ENCODE measurements at regions not wholly inside any gene's neighbourhood (a gene's known extent, or its start where the extent isn't known, plus 50 kb on each side); places are given as distances from the start of the nearest gene placed in this dataset.

DNA sequence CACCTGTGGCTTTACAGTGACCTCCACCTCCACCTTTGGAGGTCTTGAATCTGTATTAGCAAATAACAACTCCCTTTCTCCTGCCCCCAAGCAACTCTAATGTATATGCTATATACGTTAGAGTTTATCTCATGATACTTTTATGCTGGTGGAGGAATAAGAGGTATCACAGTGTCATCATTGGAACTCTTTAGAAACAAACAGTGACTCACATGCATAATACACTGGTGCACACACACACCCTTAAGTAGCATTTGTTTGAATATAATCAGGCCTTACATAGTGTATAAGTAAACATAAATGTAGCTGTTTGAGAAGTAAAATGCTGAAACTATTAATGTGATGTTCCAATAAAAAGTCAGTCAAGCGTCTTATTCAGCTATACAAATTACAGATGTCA, 280.2 kb upstream of the C2CD4B start:
- no peak for DNase-seq

DNA sequence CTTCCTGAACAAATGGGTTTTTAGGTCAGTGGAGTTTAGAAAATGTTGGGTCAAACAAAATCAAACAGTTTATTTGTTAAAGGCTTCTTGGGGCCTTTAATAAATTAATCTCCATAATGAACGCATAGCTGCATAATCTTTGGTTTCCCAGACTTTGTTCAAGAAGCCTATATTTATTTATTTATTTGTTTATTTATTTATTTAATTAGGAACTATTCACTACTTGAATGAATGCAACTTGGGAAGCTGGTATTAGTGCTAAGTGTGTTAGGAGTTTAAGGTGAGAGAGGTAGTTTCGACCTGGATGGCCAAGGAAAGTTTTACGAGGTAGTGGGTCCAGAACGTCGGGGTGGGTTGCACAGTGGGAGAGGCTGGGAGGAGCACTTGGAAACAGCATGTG, 281.9 kb upstream of the C2CD4B start:
- no peak for DNase-seq

DNA sequence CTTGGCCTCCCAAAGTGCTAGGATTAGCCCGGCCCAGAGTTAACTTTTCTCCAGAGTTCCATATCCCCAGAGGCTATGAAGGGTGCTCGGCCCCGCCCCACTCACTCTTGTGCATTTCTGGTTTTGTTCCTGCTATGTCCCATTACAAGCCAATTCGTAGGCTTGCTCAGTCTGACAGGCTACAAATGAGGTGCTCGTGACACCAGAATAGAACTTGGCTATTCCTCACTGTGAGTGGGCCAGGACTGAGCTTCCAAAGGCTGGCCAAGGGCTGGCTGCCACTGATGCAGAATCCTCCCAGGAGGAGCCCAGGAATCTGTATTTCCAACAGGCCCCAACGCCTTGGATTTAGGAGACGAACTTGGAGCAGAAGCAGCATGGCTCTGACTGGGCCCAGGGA, 282.7 kb upstream of the C2CD4B start:
- no peak for DNase-seq

DNA sequence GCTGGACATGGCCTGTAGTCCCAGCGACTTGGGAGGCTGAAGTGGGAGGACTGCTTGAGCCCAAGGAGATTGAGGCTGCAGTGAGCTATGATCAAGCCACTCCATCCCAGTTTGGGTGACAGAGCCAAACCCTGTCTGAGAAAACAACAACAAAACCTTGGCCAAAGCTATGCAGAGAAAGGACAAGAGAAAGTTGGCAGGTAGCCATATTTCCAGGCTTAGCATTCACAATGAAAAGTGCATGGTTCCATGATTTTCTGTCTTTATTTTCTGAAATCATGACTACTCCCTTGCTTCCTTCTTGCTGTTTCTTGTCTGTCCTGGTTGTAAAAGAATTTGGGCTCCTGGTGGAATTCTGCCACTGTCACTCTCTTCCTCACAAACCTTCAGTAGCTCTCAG, 284.6 kb upstream of the C2CD4B start:
- DNase-seq, result no peak

DNA sequence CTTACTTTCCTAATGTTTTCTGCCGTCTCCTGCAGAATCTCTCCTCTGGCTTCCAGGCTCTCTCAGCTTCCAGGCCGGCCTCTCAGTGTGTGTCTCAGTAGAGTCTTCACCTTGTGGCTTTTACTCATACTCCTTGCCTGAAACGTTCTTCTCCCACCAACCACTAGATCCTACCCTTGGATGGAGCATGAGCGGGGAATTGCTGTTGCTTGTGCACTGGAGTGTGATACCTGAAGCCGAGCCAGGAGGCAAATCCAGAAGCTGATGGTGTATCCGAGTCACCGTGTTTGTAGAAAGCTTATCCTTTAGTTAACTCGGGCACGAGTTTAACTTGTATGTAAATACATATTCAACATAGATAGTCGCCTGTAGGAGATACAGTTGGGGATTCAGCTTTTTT, 285.0 kb upstream of the C2CD4B start:
- DNase-seq, result no peak

DNA sequence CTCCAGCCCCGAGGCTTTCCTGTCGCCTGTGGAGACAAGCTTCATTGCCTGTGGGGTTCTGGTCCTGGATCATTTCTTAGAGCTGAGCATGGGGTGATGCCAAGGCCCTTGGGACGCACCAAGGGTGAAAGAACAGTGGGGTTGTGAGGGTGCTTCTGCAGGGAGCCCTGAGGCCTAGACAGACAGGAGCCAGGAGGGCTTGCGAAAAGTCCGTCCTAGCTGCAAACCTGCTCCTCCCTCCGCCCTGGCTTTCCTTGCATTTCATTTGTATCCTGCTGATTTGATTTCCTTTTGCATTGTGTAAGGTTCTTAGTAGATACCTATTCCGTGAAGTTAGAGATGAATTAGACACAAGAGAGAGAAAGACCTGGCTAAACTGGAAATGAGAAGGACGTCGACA, 286.9 kb upstream of the C2CD4B start:
- DNase-seq, result no peak

DNA sequence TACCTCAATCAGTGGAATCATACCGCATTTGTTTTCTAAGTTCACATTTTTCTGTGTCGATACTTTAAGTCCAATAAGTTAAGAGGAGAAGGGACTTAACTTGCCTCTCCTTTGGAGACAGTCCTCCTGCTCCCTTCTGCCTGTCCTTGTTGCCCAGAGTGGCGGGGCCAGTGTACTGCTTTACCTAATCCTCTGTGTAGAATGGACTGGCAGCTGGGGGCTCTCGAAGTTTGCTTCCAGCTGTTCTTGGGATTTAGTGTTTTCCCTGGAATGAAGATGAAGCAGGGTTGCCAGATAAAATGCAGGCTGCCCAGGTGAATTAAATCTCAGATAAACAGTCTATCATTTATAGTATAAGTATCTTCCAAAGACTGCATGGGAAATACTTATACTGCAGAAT, 287.6 kb upstream of the C2CD4B start:
- no peak for DNase-seq

DNA sequence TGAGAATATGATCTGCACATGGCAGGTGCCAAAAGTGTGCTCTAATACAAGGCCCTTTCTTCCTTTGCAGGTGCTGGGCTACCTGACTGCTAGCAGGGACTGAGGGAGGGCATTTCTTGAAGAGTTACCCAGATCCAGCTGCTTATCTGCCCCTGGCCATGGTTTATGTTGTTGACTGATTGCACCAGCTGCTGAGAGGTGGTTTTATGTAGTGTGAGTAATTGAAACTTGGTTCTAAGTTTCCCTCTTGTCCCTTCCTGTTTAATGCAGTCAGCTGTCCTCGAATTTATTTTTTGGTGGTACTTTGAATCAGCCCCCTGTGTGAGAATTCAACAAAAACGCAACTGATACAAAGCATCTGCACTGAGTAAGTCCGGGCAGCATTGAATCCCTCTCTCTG, 288.3 kb upstream of the C2CD4B start:
- DNase-seq, result no peak

DNA sequence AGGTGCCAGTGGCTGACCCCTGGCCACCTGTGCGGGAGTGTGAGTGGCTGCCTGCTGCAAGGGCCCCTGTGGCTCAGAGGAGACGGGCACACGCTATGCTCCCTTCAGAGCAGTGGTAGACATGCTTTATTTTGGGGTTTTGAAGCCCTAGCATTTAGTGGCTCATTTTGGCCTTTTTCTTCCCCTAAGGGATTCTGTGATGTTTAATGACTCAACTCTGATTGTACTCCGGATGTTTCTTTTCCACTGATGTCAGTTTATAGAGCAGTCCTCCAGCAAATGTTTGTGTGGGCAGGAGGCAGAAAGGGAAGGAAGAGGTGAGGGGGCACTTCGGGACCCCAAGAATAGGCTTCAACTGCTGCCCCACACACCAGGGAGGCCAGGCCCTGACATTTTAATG, 288.9 kb upstream of the C2CD4B start:
- DNase-seq, result no peak

DNA sequence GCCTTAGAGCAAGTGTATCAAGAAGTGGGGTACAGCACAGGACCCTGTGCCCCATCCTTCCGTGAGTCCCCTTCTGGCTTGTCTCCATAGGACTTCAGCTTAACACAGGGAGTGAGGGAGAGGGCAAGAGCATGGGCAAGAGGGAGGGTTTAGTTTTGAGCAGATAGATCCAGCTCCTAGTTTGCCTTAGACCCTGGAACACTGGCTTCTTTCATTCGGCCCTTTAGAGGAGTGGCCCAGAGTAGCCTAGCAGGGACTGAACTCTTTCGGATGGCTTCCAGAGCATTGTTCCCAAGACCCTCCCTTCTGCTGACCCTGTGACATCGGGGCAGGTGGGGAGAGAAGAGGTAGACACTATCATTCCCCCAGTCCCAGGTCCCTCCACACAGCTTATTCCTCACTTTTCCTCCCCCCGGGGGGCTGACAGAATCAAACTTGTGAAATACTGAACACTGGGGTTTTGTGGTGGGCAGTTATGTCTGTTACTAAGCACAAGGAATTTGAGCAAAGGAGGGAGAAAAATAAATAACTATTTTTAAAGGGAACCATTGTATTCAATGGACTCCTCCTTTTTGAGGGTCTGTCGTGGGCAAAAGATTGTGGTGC, 289.6 kb upstream of the C2CD4B start:
- DNase-seq, result no peak

DNA sequence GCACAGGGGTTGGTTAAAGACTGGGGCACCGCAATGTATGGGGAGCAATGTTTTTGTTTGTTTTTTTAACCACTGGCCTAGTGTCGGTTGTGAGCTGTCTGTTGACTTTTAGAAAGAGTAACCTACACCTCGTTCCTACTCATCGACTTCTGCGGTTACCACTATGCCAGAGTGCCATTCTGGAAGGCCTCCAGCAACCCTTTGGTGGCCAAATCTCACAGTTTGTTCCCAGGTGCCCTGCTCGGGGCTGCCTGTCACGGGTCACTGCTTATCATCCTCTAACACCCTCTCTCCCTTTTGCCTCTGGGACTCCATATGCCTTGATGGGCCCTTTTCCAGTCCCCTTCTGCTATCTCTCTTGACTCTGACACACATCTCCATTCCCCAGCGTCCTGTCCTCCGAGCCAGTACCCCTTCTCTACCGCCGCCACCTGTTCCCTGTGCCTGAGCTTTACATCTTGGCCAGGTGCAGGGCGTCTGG, 290.4 kb upstream of the C2CD4B start:
- no peak for DNase-seq

DNA sequence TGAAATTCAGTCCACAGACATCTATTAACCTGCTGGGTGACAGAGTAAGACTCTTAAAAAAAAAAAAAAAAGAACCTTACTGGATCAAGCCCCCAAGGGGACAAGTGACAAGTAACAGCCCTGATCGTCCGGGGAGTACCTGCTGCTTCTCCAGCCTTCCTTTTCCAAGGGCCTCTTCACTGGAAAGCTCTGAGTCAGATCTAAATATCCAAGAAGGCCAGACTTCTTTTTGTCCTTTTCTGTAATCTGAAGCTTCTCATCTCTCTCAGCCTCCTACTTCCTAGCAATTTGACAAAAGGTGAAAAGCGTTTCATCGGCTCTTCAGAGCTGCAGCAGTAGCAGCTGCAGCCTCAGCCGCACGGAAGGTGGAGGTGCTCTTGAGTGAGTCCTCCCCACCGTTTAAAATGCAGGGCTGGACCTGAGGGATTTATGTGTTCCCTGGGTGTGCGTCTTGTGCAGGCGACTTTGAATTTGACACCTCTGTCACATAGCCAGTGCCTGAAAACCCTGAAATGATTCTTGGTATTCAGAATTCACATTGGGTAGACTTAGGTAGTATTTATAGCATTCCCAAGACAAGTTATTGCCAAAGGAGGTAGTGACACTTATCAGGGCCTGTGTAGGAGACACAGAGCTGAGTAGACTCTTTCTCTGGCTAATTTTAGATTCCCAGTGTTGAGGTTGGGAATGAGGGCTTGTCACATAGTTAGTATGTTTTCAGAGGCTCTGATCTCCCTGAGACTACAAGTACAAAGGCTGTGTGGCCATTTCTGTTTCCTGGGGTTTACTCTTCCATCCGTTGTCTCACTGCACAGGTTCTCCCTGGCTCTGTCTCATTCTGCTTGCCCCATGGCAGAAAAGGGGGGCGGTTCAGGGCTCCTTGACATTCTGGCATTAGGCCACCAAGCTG, 291.2 kb upstream of the C2CD4B start:
- no peak for DNase-seq

DNA sequence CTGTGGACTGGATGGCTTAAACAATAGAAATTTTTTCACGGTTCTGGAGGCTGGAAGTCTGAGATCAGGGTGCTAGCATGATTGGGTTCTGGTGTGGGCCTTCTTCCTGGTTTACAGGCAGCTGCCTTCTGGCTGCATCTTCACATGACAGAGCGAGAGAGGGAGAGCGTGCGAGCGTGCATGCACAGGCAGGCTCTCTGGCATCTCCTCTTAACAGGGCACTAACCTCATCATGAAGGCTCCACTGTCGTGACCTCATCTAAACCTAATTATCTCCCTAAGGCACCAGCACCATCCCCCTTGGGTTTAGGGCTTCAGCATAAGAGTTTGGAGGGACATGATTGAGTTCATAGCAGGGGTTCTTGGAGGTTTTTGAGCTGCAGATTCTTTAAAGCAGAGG, 292.0 kb upstream of the C2CD4B start:
- no peak for DNase-seq

DNA sequence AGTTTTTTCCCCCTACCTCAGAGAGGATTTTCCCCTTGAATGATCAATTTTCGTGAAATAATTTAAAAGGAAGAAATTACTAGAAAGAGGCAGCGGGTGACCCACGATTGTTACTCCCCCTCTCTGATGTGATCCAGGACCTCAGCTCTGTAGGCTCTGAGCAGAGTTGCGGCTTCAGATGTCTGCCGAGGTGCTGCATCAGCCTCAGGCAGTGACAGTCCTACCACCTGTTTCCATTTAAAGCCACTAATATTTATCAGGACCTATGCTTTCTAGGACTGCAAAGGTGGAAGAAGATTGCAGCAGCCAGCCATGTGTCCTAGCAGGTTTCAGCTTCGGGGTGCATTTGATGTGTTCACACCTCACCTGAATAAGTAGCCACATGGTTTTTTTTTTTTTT, 294.8 kb upstream of the C2CD4B start:
- no peak for DNase-seq

DNA sequence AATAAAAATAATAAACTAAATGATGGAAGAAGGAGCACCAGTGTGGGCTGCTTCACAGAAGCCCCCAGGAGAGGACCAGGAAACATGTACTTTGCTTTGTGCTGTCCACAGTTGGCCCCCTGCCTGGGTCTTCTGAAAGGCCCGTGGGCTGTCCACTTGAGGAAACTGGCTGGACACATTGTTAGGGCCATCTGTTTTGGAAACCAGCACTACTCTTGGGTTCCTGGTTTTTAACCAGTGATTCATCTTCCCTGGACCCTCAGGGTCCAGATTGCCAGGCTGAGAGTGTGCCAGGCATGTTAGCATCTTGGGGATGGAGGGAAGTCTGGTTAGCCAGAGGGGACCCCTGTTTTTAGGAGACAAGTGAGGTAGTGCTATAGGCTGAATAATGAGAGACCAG, 297.2 kb upstream of the C2CD4B start:
- DNase-seq, result no peak

DNA sequence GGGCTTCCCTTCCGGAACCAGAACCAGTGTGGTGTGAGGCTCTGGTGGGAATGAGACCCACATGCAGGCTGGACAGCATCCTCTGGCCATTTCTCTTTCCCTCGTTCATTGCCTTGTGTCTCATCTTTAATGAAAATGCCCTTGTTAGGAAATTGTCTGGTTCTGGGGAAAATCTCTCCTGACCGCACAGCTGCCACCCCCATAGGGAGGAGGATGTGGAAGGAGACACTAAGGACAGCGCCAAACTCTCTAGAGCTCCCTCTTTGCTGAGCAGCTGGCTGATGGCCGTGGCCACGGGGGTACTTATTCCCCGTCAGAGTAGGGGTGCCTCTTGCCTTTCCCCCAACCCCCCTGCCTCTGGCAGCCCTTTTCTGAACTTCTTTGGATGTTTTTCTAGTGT, 297.6 kb upstream of the C2CD4B start:
- no peak for DNase-seq

DNA sequence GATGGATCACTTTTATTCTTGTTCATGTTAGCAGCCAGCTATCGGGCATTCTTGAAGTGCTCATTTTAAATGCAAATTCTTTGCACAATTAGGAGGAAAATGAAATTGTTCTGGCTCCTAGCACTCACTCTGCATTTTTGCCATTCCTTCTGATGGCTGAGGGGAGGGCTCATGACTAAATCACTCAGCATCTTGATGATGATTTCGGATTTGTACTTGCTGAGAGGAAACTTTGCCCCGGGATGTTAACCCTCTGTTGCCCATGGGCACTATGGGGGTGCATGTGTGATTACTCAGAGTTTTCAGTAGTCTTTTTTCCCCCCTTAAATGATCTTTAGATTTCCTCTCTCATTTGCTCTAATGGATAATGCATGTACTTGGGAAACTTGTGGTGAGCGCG, 299.6 kb upstream of the C2CD4B start:
- no peak for DNase-seq

DNA sequence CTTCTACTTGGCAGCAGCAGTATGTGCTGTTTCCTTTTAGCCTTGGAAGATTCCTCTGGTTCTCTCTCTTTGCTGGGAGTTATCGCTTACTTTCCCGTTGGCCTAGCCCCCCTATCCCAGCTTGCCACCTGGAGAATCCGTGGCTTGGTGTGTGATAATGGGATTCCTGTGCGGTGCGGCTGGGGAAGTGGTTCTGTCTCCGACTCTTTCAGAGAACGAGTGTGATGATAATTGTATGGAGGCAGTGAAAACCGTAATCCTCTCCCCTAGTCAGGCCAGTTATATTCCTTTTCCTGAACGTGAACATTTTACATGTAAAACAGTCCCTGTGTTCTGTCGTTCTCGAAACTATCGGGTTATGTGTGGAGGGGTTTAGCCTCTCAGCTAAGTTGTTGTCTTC, 300.1 kb upstream of the C2CD4B start:
- no peak for DNase-seq

DNA sequence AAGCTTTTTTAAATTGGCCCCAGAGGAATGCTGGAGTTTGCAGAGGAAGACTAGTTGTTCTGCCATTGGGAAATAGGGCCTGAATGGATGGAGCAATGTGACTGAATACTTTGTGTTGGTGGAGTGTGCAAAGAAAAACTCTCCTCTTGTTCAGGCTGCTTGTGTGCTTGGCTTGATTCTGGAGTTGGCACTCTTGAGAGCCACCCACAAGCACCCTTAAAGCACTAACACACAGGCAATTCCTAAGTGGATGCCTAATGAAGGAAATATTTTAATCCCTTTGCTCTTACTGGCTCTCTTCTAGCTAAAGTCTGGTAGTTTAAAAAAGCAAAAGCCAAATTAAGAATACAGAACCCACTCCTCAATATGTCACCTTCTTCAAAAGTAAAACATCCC, 304.4 kb upstream of the C2CD4B start:
- no peak for DNase-seq

DNA sequence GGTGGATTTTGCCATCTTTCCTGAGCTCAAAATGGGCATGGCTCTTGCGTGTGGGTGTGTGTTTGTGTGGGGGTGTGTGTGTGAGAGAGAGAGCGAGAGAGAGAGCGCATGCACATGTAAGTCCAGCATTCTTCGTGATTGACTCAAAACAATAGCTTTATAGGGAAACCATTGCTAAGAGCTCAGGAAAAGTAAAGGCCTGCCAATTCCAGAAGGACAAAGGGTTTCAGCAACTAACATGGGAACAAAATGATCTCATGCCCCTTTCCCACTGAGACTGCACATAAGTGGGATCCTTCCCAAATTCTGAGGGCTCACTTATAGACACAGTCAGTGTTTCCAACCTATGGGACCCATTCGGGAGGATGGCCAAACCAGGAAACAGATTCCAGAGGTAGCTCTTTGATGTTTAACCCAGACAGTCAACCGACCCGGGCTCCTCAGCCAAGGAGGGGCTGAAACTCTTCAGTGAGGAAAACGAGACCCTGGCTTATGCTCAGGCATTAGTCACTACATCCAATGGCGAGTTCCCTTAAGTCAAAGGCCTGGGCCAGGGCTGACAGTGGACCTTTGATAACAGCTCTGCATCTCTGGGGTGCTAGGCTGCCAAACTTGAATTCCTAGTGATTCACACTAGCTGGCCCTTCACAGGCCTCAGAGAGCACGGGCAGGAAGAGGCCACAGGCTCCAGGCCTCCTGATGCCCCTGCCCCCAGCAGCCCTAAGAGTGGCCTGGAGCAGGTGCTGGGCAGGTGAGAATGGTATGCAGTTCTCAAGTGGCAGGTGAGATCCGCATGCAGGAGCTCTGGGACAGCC, 305.0 kb upstream of the C2CD4B start:
- no peak for DNase-seq

DNA sequence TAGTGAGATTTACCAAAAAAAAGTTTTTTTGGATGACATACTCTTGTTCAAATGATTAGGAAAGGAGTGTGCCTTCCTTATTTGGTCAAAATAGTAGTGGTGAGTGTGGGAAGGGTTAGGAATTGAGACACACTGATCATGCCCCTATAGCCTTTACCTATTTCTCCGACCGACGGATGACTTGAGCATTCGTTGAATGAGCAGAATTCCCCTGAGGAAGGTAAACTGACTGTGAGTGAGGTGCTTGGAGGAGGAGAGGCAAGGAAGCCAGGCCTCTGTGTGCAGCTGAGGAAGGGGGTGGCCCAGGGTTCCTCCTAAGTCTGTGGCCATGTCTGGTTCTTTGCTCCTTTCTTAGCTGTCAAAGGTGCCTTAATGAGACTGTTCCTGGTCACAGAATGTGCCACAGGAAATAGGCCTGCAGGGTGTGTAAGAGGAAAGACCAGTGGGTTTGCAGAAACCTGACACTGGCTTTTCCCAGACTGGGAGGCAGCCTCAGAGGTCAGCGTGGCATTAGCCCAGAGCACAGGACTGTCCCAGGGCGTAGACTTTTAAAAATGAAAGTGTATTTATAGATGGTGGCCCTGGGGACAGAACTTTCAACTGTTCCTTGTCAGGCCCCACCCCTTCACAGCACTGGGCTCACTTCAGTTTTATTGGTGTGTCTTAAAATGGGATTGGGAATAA, 307.7 kb upstream of the C2CD4B start:
- no peak for DNase-seq

DNA sequence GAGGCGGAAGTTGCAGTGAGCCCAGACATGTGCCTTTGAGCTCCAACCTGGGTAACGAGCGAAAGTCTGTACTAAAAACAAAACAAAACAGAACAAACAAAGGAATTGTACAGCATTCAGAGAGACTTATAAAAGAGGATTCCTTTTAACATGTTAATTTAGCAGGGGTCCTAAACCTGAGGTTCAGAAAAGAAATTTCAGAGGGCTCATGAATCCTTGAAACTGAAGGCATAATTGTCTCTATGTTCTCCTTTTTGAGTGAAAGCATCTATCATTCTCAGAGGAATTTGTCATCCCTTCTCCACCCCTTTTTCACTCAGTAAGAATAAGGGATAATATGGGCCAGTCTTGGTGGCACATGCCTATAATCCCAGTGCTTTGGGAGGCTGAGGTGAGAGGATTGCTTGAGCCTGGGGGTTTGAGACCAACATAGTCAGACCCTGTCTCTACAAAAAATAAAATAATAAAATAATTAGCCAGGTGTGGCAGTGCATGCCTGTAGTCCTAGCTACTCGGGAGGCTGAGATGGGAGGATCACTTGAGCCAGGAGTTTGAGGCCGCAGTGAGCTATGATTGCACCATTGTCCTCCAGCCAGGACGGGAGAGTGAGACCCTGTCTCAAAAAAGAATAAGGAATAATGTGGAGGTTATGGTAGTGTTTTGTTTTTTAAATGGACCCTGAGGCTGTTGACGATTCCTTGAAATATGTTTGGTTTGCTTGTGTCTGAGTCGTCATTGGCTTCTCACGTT, 309.1 kb upstream of the C2CD4B start:
- DNase-seq, result no peak

DNA sequence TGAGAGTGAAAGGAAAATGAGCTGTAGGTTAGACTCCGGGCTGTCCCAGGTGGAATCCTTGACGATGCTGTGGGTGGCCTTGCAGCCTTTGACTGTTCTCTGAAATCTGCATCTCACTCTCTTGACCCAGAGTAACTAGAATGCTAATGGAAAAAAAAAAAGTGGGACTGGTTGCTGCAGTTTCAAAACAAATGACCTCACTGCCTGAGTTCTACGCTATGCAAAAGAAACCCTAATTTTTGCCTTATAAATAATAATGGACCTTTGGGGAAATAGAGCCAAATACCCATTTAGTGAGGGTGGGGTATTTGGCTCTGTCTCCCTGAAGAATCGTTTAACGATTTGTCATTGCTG, 309.7 kb upstream of the C2CD4B start:
- no peak for DNase-seq
